ENCODE measurements at regions not wholly inside any gene's neighbourhood (a gene's known extent, or its start where the extent isn't known, plus 50 kb on each side); places are given as distances from the start of the nearest gene placed in this dataset.

- no peak for TF ChIP-seq POLR2AphosphoS5 (IDR thresholded peaks at IDR 0.05; ENCODE audit: low read depth, low read length)
- no peak for TF ChIP-seq TCF7L2 (IDR thresholded peaks at IDR 0.05; ENCODE audit: low read depth, low read length)
- TF ChIP-seq CTCF (IDR thresholded peaks at IDR 0.05): no peak
- TF ChIP-seq, protein P1, sequence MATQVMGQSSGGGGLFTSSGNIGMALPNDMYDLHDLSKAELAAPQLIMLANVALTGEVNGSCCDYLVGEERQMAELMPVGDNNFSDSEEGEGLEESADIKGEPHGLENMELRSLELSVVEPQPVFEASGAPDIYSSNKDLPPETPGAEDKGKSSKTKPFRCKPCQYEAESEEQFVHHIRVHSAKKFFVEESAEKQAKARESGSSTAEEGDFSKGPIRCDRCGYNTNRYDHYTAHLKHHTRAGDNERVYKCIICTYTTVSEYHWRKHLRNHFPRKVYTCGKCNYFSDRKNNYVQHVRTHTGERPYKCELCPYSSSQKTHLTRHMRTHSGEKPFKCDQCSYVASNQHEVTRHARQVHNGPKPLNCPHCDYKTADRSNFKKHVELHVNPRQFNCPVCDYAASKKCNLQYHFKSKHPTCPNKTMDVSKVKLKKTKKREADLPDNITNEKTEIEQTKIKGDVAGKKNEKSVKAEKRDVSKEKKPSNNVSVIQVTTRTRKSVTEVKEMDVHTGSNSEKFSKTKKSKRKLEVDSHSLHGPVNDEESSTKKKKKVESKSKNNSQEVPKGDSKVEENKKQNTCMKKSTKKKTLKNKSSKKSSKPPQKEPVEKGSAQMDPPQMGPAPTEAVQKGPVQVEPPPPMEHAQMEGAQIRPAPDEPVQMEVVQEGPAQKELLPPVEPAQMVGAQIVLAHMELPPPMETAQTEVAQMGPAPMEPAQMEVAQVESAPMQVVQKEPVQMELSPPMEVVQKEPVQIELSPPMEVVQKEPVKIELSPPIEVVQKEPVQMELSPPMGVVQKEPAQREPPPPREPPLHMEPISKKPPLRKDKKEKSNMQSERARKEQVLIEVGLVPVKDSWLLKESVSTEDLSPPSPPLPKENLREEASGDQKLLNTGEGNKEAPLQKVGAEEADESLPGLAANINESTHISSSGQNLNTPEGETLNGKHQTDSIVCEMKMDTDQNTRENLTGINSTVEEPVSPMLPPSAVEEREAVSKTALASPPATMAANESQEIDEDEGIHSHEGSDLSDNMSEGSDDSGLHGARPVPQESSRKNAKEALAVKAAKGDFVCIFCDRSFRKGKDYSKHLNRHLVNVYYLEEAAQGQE (IDR thresholded peaks at IDR 0.05; ENCODE audit: insufficient read depth in 1 of 2, low read depth in 2 of 2, low read length in 1 of 2): no peak
- TF ChIP-seq SIN3A (IDR thresholded peaks at IDR 0.05; ENCODE audit: borderline replicate concordance, insufficient read depth, low read depth, low read length): no peak
- CTCF ChIA-PET: no interaction called here
- ATAC-seq: no peak
- Histone ChIP-seq H3K9me3 (ENCODE audit: control insufficient read depth, insufficient read depth, low read depth, low read length) (no peaks in the 10 kb centered on the region), H3K27ac (ENCODE audit: low read length) (no peak overlapping the region), H3K4me3 (ENCODE audit: low read depth in 2 of 2, low read length in 2 of 2) (no peak overlapping the region), H3K27me3 (ENCODE audit: control insufficient read depth, insufficient read depth, low read length) (no peaks in the 10 kb centered on the region), H3K36me3 (ENCODE audit: control insufficient read depth, insufficient read depth, low read length) (no peaks in the 10 kb centered on the region), H3K4me1 (ENCODE audit: control insufficient read depth, insufficient read depth, low read length) (no peaks in the 10 kb centered on the region)
- POLR2A ChIA-PET: no interaction called here
- no peak for DNase-seq (ENCODE audit: low read depth, low spot score)
- intact Hi-C loops (cut with micrococcal nuclease; ENCODE audit: unreplicated experiment): no loop called here
- BruUV-seq (replicated peaks): no TSS peak
- in situ Hi-C loops (cut with HindIII; ENCODE audit: low pct_unique_long_range_greater_than_20kb, low sequenced_read_pairs): no loop called here
Observed at GRCh38 chr4:62275470-62275869, 1075.3 kb downstream of the ADGRL3 start.

GRCh38 chr4:62274782-62275181, 1074.7 kb downstream of the ADGRL3 start:
- TF ChIP-seq, protein P1 (IDR thresholded peaks at IDR 0.05; ENCODE audit: insufficient read depth in 1 of 2, low read depth in 2 of 2, low read length in 1 of 2): no peak
- no peak for TF ChIP-seq TCF7L2 (IDR thresholded peaks at IDR 0.05; ENCODE audit: low read depth, low read length)
- no peak for TF ChIP-seq CTCF (IDR thresholded peaks at IDR 0.05)
- in situ Hi-C loops (cut with HindIII; ENCODE audit: low pct_unique_long_range_greater_than_20kb, low sequenced_read_pairs) (no loop called here), intact Hi-C loops (cut with micrococcal nuclease; ENCODE audit: unreplicated experiment) (no loop called here)

More at GRCh38 chr4:62274782-62275181, 1074.7 kb downstream of the ADGRL3 start:
- Histone ChIP-seq H3K36me3 (ENCODE audit: control insufficient read depth, insufficient read depth, low read length) (no peaks in the 10 kb centered on the region), H3K27ac (ENCODE audit: low read length) (no peak overlapping the region), H3K9me3 (ENCODE audit: control insufficient read depth, insufficient read depth, low read depth, low read length) (no peaks in the 10 kb centered on the region), H3K4me1 (ENCODE audit: control insufficient read depth, insufficient read depth, low read length) (no peaks in the 10 kb centered on the region), H3K27me3 (ENCODE audit: control insufficient read depth, insufficient read depth, low read length) (no peaks in the 10 kb centered on the region), H3K4me3 (ENCODE audit: low read depth in 2 of 2, low read length in 2 of 2) (no peak overlapping the region)
- DNase-seq (ENCODE audit: low read depth, low spot score) (no peak), ATAC-seq (no peak)
- POLR2A ChIA-PET: no interaction called here
- CTCF ChIA-PET: no interaction called here
- no TSS peak for BruUV-seq (replicated peaks)

Data from Panc1 (cell line).